Fibroblast of lung (primary cell): ENCODE measurements at regions not wholly inside any gene's neighbourhood (a gene's known extent, or its start where the extent isn't known, plus 50 kb on each side); places are given as distances from the start of the nearest gene placed in this dataset.

Source experiments
- DNase-seq, 2 donors: peaks; one replicate each; pipeline versions ENCODE4 v3.0.0 to v3.0.0-alpha.2; 2010; ENCODE audit warnings: low read depth in 2 of 2
- H2AFZ ChIP-seq: 2 replicates; pipeline ENCODE4 v1.5.1; 2012; ENCODE audit warnings: low read length, control low read depth, inconsistent platforms
- H3K27ac ChIP-seq: 2 replicates; pipeline ENCODE4 v1.5.1; 2011; ENCODE audit warnings: low read length, control low read depth; ENCODE audit not compliant: insufficient read depth
- H3K27me3 ChIP-seq: 2 replicates; pipeline ENCODE4 v1.5.1; 2011; ENCODE audit warnings: mild to moderate bottlenecking, low read length; ENCODE audit not compliant: control insufficient read depth, insufficient read depth
- H3K36me3 ChIP-seq: 2 replicates; pipeline ENCODE4 v1.5.1; 2011; ENCODE audit warnings: low read length; ENCODE audit not compliant: control insufficient read depth, insufficient read depth
- H3K4me1 ChIP-seq: 2 replicates; pipeline ENCODE4 v1.5.1; 2011; ENCODE audit warnings: low read length; ENCODE audit not compliant: control insufficient read depth, insufficient read depth; ENCODE audit errors: extremely low read depth
- H3K4me2 ChIP-seq: 2 replicates; pipeline ENCODE4 v1.5.1; 2011; ENCODE audit warnings: low read length, control low read depth; ENCODE audit not compliant: insufficient read depth; ENCODE audit errors: extremely low read depth
- H3K4me3 ChIP-seq, 4 experiments: fragments of 200-600 bp in 1 of 4; sonication (generic) in 1 of 4; replicated peaks in 1 of 4; 2 replicates each; pipeline ENCODE4 v1.5.1; 2011 to 2016; ENCODE audit warnings: low read length in 4 of 4, low read depth in 3 of 4, mild to moderate bottlenecking in 3 of 4, control low read depth in 2 of 4, inconsistent platforms in 1 of 4, mixed read lengths in 1 of 4; ENCODE audit not compliant: insufficient read depth in 1 of 4; ENCODE audit errors: control extremely low read depth in 1 of 4
- H3K79me2 ChIP-seq: 2 replicates; pipeline ENCODE4 v1.5.1; 2012; ENCODE audit warnings: mild to moderate bottlenecking, low read length, inconsistent platforms; ENCODE audit not compliant: control insufficient read depth, insufficient read depth
- H3K9ac ChIP-seq: 2 replicates; pipeline ENCODE4 v1.5.1; 2011; ENCODE audit warnings: mild to moderate bottlenecking, low read length, control low read depth; ENCODE audit not compliant: insufficient read depth
- H3K9me3 ChIP-seq: 2 replicates; pipeline ENCODE4 v1.5.1; 2012; ENCODE audit warnings: low read depth, low read length; ENCODE audit not compliant: control insufficient read depth, insufficient read depth
- H4K20me1 ChIP-seq: 2 replicates; pipeline ENCODE4 v1.5.1; 2011; ENCODE audit warnings: low read length; ENCODE audit not compliant: control insufficient read depth, insufficient read depth; ENCODE audit errors: extremely low read depth
- EZH2 ChIP-seq: IDR thresholded peaks from 2 replicates; pipeline ENCODE4 v1.5.1; 2012; ENCODE audit warnings: low read length, control low read depth, mild to moderate bottlenecking; ENCODE audit errors: missing control alignments
- TF ChIP-seq, protein P1 (sequence below), 2 donors: IDR thresholded peaks in 1 of 2; conservative IDR thresholded peaks in 1 of 2; 1 replicate in 1 of 2; 2 replicates in 1 of 2; pipeline ENCODE4 v1.5.1; 2011 to 2012; ENCODE audit warnings: low read length in 2 of 2, control low read depth in 1 of 2, inconsistent platforms in 1 of 2, low read depth in 1 of 2, mild to moderate bottlenecking in 1 of 2

- H4K20me1 ChIP-seq: no peaks in the 10 kb centered on the region
- H3K9ac ChIP-seq: no peak overlapping the region
- DNase-seq: no peak
- TF ChIP-seq EZH2: no peak
- TF ChIP-seq, protein P1, sequence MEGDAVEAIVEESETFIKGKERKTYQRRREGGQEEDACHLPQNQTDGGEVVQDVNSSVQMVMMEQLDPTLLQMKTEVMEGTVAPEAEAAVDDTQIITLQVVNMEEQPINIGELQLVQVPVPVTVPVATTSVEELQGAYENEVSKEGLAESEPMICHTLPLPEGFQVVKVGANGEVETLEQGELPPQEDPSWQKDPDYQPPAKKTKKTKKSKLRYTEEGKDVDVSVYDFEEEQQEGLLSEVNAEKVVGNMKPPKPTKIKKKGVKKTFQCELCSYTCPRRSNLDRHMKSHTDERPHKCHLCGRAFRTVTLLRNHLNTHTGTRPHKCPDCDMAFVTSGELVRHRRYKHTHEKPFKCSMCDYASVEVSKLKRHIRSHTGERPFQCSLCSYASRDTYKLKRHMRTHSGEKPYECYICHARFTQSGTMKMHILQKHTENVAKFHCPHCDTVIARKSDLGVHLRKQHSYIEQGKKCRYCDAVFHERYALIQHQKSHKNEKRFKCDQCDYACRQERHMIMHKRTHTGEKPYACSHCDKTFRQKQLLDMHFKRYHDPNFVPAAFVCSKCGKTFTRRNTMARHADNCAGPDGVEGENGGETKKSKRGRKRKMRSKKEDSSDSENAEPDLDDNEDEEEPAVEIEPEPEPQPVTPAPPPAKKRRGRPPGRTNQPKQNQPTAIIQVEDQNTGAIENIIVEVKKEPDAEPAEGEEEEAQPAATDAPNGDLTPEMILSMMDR (conservative IDR thresholded peaks at IDR 0.05 in 1 of 2, IDR thresholded peaks at IDR 0.05 in 1 of 2; ENCODE audit: low read depth in 1 of 2, low read length in 2 of 2): no peak
- H2AFZ ChIP-seq: no peak overlapping the region
- peaks cover 3% of the 10 kb centered on the region for H3K27me3 ChIP-seq
- no peak overlapping the region for H3K4me3 ChIP-seq
- H3K27ac ChIP-seq: no peak overlapping the region
- no peaks in the 10 kb centered on the region for H3K79me2 ChIP-seq
- H3K9me3 ChIP-seq: no peaks in the 10 kb centered on the region
- no peaks in the 10 kb centered on the region for H3K36me3 ChIP-seq
- no peak overlapping the region for H3K4me2 ChIP-seq
- H3K4me1 ChIP-seq: no peaks in the 10 kb centered on the region
These were observed 234.9 kb downstream of the ENC1 start for GRCh38 chr5:74405593-74405992.

DNA sequence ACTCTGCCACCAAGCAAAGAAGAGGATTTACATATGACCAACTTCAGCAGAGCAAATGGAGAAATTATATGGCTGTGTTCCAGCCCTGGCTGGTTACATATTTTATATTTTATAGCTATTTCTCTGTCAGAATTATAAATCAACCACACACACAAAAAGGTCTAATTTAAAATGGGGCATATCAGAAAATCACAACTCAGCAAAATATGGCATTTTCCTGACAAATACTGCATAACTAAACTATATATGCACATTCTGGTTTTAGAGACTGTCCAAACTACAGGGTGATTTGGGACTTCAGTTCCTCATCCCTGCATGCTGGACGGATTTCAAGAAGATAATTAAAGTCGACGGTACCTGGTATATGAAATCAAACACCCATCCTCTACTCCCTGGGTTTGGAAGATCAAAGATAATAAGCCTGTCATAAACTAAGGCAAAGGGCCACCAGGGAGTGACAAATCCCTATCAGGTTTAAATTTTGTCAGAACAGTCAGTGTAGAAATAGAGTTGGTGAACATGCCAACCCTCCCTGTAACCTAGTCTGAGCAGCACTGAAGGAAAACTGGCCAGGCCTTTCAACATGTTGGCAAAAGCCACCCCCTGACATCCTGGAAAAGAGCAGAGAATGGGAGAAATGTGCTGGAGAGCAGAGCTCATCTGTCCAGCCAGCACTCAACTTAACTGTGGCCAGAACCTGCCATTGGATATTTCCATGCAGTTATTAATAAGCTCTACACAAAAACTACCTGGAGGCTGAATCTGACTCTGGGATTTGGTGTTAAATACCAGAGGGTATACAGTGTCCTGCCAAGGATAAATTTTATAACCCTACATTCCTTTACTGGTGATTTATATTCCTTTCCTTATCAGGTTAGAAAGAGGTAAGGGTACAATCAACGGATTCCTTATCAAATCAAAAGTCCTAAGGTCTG lies 235.7 kb downstream of the ENC1 start:
- TF ChIP-seq EZH2: no peak
- TF ChIP-seq, protein P1 (conservative IDR thresholded peaks at IDR 0.05 in 1 of 2, IDR thresholded peaks at IDR 0.05 in 1 of 2; ENCODE audit: low read depth in 1 of 2, low read length in 2 of 2): no peak
- DNase-seq: no peak
- H3K27me3 ChIP-seq: peaks cover 2% of the 10 kb centered on the region

GRCh38 chr5:74403771-74404170 lies 236.8 kb downstream of the ENC1 start:
- H3K27me3 ChIP-seq: no peaks in the 10 kb centered on the region
- TF ChIP-seq EZH2: no peak
- TF ChIP-seq, protein P1 (conservative IDR thresholded peaks at IDR 0.05 in 1 of 2, IDR thresholded peaks at IDR 0.05 in 1 of 2; ENCODE audit: low read depth in 1 of 2, low read length in 2 of 2): no peak
- H3K79me2 ChIP-seq: no peaks in the 10 kb centered on the region
- DNase-seq: no peak
- no peak overlapping the region for H3K4me2 ChIP-seq
- no peak overlapping the region for H3K9ac ChIP-seq
- no peak overlapping the region for H3K27ac ChIP-seq
- no peaks in the 10 kb centered on the region for H3K4me1 ChIP-seq
- no peaks in the 10 kb centered on the region for H3K36me3 ChIP-seq
- no peak overlapping the region for H2AFZ ChIP-seq
- H3K4me3 ChIP-seq: no peak overlapping the region
- H4K20me1 ChIP-seq: no peaks in the 10 kb centered on the region
- H3K9me3 ChIP-seq: no peaks in the 10 kb centered on the region

More for the DNA sequence above, 235.7 kb downstream of the ENC1 start:
- H3K9ac ChIP-seq: no peak overlapping the region
- no peak overlapping the region for H3K4me2 ChIP-seq
- H2AFZ ChIP-seq: no peak overlapping the region
- H3K9me3 ChIP-seq: no peaks in the 10 kb centered on the region
- no peak overlapping the region for H3K27ac ChIP-seq
- H3K36me3 ChIP-seq: no peaks in the 10 kb centered on the region
- no peak overlapping the region for H3K4me3 ChIP-seq
- H4K20me1 ChIP-seq: no peaks in the 10 kb centered on the region
- H3K4me1 ChIP-seq: no peaks in the 10 kb centered on the region
- no peaks in the 10 kb centered on the region for H3K79me2 ChIP-seq
